ENCODE measurements at regions not wholly inside any gene's neighbourhood (a gene's known extent, or its start where the extent isn't known, plus 50 kb on each side); places are given as distances from the start of the nearest gene placed in this dataset.

DNA sequence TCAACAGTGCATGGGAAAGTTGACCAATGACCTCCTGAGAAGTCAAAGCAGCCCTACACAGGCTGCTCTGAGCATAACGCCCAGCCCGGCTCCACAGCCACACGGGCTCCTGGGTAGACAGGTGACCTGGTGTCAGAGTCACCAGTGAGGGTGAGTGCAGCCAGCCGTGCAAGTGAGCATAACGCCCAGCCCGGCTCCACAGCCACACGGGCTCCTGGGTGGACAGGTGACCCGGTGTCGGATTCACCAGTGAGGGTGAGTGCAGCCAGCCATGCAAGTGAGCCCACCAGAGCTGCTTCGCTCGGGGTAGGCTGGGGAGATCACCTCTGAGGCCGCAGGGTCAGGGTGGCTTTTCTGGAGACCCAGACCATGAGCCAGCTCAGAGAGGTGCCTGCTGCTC, 94.3 kb upstream of the TMEM18 start:
- TF ChIP-seq, protein P1, sequence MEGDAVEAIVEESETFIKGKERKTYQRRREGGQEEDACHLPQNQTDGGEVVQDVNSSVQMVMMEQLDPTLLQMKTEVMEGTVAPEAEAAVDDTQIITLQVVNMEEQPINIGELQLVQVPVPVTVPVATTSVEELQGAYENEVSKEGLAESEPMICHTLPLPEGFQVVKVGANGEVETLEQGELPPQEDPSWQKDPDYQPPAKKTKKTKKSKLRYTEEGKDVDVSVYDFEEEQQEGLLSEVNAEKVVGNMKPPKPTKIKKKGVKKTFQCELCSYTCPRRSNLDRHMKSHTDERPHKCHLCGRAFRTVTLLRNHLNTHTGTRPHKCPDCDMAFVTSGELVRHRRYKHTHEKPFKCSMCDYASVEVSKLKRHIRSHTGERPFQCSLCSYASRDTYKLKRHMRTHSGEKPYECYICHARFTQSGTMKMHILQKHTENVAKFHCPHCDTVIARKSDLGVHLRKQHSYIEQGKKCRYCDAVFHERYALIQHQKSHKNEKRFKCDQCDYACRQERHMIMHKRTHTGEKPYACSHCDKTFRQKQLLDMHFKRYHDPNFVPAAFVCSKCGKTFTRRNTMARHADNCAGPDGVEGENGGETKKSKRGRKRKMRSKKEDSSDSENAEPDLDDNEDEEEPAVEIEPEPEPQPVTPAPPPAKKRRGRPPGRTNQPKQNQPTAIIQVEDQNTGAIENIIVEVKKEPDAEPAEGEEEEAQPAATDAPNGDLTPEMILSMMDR (IDR thresholded peaks at IDR 0.05; ENCODE audit: extremely low read depth, low read depth, low read length): no peak
- H3K4me1 ChIP-seq (ENCODE audit: insufficient read depth, low read length): no peaks in the 10 kb centered on the region
- DNase-seq (ENCODE audit: insufficient read length, low spot score, missing footprints): no peak

DNA sequence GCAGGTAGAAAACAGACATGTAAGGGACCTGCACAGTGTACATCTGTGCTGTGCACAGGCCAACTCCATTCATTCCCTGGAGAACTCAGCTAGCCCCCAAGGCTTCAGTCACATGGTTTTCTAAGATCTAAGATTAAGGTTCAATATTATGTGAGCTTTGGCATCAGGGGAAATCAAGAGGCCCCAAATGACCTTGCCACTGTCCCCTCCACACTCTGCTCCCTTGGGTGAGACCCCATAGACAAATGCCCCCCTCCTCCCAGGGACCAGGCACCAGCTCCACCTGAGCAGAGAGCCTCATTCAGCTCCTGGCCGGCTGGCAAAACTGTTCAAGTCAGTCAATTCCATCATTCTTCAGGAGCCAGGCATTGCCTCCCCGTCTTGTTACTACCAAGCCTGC, 93.6 kb upstream of the TMEM18 start:
- TF ChIP-seq, protein P1 (IDR thresholded peaks at IDR 0.05; ENCODE audit: extremely low read depth, low read depth, low read length): no peak
- Histone ChIP-seq H3K79me2 (ENCODE audit: insufficient read depth, low read length) (no peaks in the 10 kb centered on the region), H3K4me1 (ENCODE audit: insufficient read depth, low read length) (no peaks in the 10 kb centered on the region), H3K27ac (ENCODE audit: low read depth, low read length) (no peak overlapping the region), H3K9me3 (ENCODE audit: low read depth, low read length) (no peaks in the 10 kb centered on the region), H4K20me1 (ENCODE audit: insufficient read depth, low read length) (no peaks in the 10 kb centered on the region), H3K4me2 (ENCODE audit: insufficient read depth, low read length) (no peak overlapping the region), H3K4me3 (ENCODE audit: insufficient read depth, low read length) (no peak overlapping the region), H3K36me3 (ENCODE audit: insufficient read depth, low read length) (no peaks in the 10 kb centered on the region), H2AFZ (ENCODE audit: low read length) (no peak overlapping the region), H3K27me3 (ENCODE audit: insufficient read depth, low read length) (no peaks in the 10 kb centered on the region)
- DNase-seq (ENCODE audit: insufficient read length, low spot score, missing footprints): no peak

More for the DNA sequence above, 94.3 kb upstream of the TMEM18 start:
- no peak overlapping the region for H3K4me3 ChIP-seq (ENCODE audit: insufficient read depth, low read length)
- no peaks in the 10 kb centered on the region for H4K20me1 ChIP-seq (ENCODE audit: insufficient read depth, low read length)
- no peaks in the 10 kb centered on the region for H3K79me2 ChIP-seq (ENCODE audit: insufficient read depth, low read length)
- H3K36me3 ChIP-seq (ENCODE audit: insufficient read depth, low read length): no peaks in the 10 kb centered on the region
- no peaks in the 10 kb centered on the region for H3K9me3 ChIP-seq (ENCODE audit: low read depth, low read length)
- H3K27ac ChIP-seq (ENCODE audit: low read depth, low read length): no peak overlapping the region
- no peak overlapping the region for H2AFZ ChIP-seq (ENCODE audit: low read length)
- no peak overlapping the region for H3K4me2 ChIP-seq (ENCODE audit: insufficient read depth, low read length)
- no peaks in the 10 kb centered on the region for H3K27me3 ChIP-seq (ENCODE audit: insufficient read depth, low read length)

DNA sequence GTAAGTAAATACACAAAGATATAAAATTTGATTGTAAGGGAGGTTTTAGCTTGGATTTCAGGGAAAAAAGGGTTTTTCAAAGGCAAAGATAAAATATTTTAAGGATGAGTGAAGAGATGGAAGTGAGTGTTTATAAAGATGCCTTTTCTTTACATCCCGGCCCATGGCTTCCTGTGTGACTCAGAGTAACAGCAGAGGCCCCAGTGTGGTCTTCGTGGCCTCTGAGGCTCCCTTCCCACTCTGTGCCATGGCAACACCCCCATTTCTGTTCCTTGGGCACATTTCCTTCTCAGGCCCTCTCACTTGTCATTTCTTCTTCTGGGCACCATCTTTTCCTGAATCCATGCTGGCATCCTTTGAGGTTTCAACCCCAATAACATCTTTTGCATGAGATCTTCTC, 92.6 kb upstream of the TMEM18 start:
- H4K20me1 ChIP-seq (ENCODE audit: insufficient read depth, low read length): no peaks in the 10 kb centered on the region
- no peak overlapping the region for H3K4me2 ChIP-seq (ENCODE audit: insufficient read depth, low read length)
- no peak overlapping the region for H2AFZ ChIP-seq (ENCODE audit: low read length)
- no peaks in the 10 kb centered on the region for H3K4me1 ChIP-seq (ENCODE audit: insufficient read depth, low read length)
- H3K27me3 ChIP-seq (ENCODE audit: insufficient read depth, low read length): no peaks in the 10 kb centered on the region
- TF ChIP-seq, protein P1 (IDR thresholded peaks at IDR 0.05; ENCODE audit: extremely low read depth, low read depth, low read length): no peak
- H3K4me3 ChIP-seq (ENCODE audit: insufficient read depth, low read length): no peak overlapping the region
- DNase-seq (ENCODE audit: insufficient read length, low spot score, missing footprints): no peak
- H3K36me3 ChIP-seq (ENCODE audit: insufficient read depth, low read length): no peaks in the 10 kb centered on the region
- no peaks in the 10 kb centered on the region for H3K79me2 ChIP-seq (ENCODE audit: insufficient read depth, low read length)
- H3K9me3 ChIP-seq (ENCODE audit: low read depth, low read length): no peaks in the 10 kb centered on the region
- no peak overlapping the region for H3K27ac ChIP-seq (ENCODE audit: low read depth, low read length)

DNA sequence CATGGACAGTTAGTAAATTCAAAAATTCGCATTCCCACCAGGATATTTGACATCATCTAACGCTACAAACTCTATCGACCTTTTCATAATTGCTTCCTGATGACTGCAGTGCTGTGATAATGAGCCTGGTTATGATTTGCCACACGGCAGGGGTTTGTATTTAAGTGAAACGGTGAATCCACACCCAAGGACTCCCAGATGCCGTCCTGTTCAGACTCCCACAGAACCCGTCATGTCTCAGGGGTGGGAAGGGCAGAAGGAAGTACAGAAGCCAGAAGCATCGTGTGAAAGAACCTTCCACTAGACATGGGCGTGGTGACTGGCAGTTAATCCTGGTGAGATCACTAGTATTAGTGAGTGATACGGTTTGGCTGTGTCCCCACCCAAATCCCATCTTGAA, 91.2 kb upstream of the TMEM18 start:
- H3K36me3 ChIP-seq (ENCODE audit: insufficient read depth, low read length): no peaks in the 10 kb centered on the region
- no peak overlapping the region for H2AFZ ChIP-seq (ENCODE audit: low read length)
- no peak overlapping the region for H3K4me3 ChIP-seq (ENCODE audit: insufficient read depth, low read length)
- DNase-seq (ENCODE audit: insufficient read length, low spot score, missing footprints): no peak
- H3K79me2 ChIP-seq (ENCODE audit: insufficient read depth, low read length): no peaks in the 10 kb centered on the region
- H3K27ac ChIP-seq (ENCODE audit: low read depth, low read length): no peak overlapping the region
- TF ChIP-seq, protein P1 (IDR thresholded peaks at IDR 0.05; ENCODE audit: extremely low read depth, low read depth, low read length): no peak
- H3K9me3 ChIP-seq (ENCODE audit: low read depth, low read length): no peaks in the 10 kb centered on the region
- H4K20me1 ChIP-seq (ENCODE audit: insufficient read depth, low read length): no peaks in the 10 kb centered on the region
- no peaks in the 10 kb centered on the region for H3K27me3 ChIP-seq (ENCODE audit: insufficient read depth, low read length)
- H3K4me2 ChIP-seq (ENCODE audit: insufficient read depth, low read length): no peak overlapping the region
- no peaks in the 10 kb centered on the region for H3K4me1 ChIP-seq (ENCODE audit: insufficient read depth, low read length)
